CD4-positive, alpha-beta T cell treated with Interleukin-1 beta for 1 hour (primary cell): ENCODE measurements at regions not wholly inside any gene's neighbourhood (a gene's known extent, or its start where the extent isn't known, plus 50 kb on each side); places are given as distances from the start of the nearest gene placed in this dataset.
A peak's percentile ranks its signal among the peaks of the same experiment; 100 is the strongest.

Experiments used
- DNase-seq, 2 donors: peaks; one replicate each; pipeline ENCODE4 v3.0.0-alpha.2; 2020 to 2022

DNA sequence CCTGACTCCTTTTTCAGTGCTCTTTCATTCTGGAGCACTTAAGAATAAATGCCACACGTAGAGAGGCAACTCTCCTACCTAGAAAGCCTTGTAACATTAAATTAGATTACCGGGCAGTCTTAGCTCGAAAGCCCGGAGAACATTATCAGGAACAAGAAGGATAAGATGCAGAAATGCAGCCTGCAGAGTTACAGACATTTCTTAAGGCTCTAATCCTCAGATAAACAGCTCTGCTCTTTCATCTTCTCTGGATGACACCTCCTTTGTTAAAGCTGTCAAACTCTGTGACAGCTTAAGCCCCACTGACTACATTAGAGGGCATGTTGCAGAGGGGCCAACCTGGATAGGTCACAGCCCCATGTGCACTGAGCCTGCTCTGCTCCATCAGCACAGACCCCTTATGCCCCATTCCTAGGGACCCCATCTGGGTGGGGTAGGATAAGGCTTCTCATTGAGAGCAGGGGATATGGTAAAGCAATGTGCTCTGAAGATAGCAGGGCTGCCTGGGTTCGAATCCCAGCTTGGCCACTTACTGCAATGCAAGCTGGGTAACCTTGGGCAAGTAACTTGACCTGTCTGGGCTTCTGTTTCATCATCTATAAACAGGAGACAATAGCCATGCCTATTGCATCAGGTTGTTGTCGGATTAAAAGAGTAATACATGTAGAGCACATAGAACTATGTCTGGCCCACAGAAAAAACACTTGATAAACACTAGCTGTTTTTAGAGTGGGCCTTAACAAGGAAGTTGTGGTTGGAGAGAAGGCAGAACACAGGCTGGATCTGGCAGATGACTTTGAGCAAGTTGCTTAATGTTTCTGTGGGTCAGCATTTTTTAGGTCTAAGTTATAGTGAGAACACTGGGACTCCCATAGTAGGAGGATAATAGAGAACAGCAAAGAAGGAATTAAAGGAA lies 111.4 kb downstream of the THNSL2 start:
- no peak for DNase-seq

DNA sequence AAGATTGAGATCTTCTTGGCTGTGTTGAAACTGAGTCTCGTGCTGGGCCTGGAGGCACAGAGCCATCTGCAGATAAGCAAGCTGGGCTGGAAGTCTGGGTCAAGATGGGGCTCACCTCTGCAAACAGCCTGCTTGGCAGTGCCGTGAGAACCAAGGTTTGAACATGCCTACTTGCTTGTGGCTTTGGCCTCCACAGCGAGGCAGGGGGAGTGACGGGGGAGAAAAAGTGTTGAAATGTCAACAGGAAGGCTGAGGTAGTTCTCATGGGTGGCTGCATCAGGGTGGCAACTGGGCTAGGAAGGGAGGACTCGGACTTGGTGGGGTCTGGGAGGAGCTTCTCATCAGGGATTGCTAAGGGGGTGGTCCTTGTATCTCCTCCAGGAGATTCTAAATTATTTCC lies 99.7 kb downstream of the THNSL2 start:
- peak; percentile 1 to 16 for DNase-seq

DNA sequence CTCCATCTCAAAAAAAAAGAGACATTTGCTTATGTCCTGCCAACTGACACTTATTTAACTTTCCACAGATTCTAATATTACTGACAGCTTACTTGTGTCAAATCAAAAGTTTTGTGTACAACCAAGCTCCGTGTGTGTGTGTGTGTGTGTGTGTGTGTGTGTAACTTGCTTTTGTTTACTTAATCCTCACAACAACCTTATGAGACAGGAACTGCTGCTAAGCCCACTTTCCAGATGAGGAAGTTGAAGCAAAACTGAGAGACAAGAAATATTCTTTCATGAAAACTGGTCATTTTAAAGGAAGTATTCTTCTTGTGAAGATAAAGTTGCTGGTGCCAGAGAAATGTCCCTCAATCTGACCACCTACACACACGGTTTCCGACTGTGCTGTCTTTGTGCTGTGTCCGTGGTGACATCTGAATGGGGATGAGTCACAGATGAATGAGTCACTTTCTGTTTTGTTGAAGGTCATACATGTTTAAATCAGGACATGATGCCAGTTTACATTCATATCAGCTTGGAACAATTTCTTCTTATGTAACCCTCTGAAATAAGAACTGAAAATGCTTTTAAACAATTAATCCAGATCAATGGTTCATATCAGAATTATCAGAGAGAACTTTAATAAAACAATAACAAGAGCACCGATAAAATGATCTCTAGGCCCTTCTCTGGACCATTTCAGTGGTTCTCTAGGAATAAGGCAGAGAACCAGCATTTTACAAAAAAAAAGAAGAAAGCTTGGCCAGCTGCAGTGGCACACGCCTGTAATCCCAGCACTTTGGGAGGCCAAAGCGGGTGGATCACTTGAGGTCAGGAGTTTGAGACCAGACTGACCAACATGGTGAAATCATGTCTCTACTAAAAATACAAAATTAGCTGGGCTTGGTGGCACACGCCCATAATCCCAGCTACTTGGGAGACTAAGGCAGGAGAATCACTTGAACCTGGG lies 95.5 kb downstream of the THNSL2 start:
- no peak for DNase-seq

DNA sequence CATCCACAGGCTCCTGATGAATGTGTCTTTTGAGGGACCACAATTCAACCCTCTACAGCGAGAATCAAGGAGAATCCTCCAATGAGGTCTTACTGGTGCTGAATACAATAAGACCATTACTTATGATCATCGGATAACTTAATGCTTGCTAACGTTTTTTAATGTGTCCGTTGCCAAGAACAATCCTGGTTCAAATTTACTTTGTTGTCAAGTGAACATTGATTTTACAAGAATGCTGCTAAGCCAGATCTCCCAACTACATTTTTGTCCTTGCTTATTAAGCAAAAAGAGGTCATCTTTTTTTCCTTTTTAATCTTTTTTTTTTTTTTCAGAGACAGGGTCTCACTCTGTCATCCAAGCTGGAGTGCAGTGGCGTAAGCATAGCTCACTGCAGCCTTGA lies 93.7 kb downstream of the THNSL2 start:
- no peak for DNase-seq

DNA sequence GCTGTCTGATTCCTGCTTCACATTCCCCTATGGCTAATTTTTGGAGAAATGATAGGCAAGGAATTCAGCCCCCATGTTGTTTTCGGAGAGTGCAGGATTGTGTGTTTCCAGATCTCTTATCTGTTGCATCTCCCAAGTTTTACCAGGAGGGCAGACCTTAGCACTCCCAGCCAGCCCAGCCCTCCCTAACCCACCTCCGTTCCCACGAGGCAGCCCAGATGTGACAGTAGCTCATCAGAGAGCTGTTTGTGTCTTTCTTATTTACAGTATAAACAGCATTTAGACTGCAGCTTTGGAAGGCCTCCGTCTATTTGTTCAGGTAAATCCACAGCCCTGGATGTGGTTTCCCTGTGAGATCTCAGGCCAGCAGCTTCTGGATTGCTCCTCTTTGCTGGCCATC lies 91.6 kb downstream of the THNSL2 start:
- DNase-seq, result no peak

DNA sequence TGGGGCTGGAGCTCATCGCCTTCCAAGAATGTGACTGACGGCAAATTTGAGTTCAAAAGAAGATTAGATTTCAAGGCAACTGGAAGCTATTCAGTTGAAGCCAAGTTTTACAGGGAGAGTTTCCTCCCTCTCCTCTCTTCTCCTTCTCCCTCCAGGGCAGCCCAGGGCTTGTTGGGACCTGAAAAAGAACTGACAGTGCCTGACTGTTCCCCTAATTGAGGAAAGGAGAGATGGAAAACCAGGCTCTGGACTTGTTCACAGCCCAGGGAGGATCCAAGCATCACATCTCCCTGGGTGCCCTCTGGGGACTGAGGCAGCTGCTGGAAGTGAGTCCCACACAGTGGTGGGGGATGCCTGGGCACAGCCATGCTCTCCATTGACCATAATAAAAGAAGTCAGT lies 88.1 kb downstream of the THNSL2 start:
- no peak for DNase-seq

DNA sequence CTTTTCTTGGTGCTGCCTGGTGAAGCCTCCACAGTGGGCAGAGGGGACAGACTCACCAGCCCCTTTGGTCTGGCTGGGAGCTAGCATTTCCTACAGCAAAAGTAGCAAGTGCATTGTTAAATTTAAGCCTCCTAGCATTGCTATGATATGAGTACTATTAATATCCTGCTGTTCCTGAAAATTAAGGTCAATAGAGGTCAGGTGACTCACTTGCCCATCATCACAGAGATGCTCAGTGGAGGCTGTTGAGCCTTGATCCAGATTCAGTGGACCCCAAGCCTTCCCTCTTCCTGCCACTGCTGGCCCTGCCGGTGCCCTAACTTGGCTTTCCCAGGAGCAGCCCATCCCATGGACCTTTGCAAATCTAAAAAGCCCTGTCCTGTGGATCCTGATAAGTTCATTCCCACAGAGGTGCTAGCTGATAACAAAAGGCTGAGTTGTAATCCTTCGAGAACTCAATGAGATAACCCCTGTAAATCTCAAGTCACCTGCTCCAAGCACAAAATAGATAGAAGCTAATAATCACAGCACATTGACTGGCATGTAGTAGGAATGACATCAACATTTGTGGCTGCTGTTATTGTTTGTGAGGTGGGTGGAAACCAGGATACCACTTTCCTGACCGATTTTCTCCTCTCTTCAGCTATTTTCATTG lies 84.4 kb downstream of the THNSL2 start:
- no peak for DNase-seq

DNA sequence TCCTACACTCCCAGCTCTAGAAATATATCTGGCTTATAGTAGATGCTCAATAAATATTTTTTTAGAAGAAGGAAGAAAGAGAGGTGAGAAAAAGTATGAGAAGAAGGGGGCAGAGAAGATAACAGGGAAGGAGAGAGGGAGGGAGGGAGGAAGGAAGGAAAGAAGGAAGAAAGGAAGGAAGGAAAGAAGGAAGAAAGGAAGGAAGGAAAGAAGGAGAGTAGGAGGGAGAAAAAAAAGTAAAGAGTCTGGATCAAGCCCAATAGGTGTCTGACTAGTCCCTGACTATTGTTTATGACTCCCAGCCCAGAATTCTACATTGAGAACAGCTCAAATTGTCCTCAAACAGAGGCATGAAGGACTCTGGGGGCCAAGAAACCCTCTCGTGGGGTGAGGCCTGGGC lies 83.9 kb downstream of the THNSL2 start:
- no peak for DNase-seq

DNA sequence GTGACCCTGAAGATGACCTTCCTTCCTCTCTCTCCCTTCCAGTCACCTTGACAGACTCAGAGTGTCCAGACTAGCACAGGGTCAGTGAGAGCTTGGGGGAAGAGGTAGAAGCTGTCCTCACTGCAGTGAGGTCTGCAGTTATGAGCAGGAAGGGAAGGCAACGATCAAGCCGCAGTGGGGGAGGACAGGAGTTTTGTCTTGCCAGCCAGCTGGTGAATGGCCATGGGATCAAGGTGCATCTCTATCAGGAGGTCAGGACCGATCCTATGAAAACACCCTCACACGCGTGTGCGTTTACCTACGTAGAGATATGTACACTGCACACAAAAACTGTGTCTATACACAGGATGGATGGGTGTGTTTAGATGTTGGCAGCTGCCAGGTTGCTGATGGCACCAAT lies 83.2 kb downstream of the THNSL2 start:
- no peak for DNase-seq

DNA sequence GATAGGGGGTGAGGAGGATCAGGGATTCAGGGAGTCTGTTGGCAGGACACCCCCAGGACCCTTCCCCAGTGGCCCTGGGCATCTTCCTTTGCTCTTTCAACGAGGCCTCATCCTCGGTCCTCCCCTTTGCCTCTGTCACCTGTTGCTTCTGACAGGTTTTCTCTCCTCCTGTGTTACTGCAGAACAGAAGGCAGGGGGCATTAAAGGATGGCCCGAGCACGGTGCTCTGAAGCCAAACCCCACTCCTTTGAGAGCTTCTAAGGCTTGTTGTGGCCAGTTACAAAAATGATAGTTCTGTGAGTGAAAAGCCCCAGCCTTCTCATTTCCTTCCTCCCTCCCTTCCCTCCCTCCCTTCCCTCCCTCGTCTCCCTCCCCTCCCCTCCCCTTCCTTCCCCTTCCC lies 82.5 kb downstream of the THNSL2 start:
- no peak for DNase-seq

DNA sequence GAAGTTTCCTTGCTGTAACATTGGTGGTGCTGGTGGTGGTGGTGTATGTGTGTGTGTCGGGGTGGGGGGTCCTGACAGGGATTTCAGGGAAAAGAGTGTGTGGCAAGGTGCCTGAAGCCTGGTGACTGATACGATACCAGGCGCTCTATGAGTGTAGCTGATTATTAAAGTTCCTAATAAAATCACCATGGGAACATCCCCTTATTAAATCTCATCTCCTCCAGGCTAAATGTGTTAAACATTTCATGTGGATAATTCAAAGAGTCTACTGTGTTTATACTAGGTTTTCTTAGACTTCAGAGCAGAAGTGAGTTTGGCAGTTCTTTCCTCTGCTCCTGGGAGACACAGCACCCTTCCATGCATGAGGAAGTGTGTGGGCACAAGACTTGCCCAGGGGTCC lies 82.0 kb downstream of the THNSL2 start:
- no peak for DNase-seq

DNA sequence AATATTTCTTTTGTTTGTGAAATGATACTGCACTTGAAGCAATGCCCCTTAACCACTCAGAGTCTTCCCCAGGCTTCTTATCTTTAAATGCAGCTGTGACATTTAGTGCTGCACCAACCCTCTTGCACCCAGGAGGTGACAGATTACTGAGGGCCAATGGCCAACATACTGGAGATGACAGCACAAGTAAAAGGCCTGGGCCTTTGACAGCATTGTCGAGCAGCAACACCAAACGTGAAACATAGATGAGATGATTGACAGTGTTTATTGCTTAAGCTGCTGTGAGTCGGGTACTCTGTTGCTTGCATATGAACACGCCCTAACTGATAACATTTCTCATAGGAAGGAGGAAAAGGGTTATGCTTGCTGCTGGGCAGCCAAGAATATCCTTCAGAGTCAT lies 80.3 kb downstream of the THNSL2 start:
- DNase-seq, result no peak

DNA sequence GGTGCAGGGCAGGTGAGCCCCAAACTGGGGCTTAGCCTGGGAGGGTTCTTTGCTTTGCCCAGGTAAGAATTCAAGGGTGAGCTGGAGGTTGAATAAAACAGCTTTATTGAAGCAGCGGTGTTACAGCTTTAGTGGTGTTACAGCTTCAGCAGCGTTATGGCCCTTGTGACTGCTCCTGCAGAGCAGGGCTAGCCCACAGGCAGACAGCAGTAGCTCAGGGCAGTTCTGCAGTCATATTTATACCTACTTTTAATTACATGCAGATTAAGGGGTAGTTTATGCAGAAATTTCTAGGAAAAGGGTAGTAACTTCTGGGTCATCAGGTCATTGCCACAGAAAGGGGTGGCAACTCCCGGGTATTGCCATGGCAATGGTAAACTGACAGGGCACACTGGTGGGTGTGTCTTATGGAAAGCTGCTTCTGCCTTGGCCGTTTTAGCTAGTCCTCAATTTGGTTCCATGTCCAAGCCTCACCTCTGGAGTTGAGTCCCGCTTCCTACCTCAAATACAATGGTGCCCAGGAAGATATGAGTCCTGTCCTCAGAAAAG lies 78.2 kb downstream of the THNSL2 start:
- no peak for DNase-seq

DNA sequence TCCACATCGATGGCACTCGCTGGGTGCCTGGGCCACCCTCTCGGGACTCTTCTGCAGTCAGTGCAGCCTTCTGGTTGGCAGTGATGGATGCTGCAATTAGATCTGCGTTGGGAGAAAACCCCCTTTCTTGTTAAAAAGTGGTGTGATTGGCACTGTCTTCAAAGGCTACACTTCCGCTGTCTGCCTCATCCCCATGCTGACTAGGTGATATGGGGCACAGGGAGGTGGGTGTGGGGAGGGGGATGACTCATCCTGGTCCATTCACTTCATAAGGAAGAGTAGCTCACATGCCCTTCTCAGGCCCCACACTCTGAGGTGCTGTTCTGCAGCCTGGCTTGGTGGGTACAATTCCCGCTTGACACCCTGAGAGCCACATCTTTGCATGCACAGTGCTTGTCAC lies 77.4 kb downstream of the THNSL2 start:
- DNase-seq, result no peak

DNA sequence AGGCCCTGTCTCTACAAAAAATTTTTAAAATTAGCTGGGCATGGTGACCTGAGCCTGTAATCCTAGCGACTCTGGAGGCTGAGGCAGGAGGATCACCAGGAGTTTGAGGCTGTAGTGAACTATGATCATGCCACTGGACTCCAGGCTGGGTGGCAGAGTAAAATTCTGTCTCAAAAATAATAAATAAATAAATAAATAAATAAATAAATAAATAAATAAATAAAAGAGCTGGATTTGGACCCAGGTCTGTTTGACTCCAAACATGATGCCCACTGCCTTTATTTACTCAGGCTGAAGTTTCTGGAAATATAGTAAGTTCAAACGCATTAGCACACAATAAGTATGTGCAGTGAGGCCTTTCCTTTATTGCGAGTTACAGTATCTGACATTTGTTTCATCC lies 75.0 kb downstream of the THNSL2 start:
- no peak for DNase-seq

DNA sequence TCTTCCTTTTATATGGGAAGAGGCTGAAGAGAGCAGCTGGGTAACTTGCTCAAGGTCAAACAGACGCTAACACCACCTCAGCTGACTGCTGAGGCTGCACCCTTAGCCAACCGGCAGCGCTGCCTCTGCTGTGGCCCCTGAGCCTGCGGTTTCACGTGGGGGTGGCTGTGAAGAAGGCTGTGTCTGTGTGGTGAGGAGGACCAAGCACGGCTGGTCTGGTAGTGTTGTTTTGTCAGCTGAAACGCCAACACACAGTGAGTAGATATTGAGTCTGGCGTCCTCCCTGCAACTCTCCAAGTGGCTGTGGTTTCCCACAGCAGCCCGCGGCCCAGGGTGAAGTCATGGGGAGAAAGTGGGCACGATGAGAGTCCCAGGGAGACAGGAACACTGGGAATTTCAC lies 69.6 kb downstream of the THNSL2 start:
- DNase-seq, result peak; percentile 36 to 43

DNA sequence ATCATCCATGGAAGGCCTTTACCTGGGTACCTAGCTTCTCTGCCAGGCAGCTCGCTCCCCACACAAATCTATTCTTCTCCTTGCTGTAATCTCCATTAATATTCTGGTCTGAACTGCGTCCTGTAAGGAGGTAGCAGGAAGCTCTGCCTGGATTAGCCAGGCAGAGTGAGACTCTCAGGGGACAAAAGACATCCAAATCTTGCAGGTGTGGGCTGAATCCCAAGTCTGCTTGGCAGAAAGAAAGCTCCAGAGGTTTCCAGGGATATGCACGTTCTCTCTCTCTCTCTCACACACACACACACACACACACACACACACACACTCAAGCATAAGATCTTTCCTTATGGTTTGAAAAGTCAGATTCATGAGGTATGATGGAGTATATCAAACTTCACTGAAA lies 66.5 kb downstream of the THNSL2 start:
- DNase-seq, result no peak
